ENCODE measurements at regions not wholly inside any gene's neighbourhood (a gene's known extent, or its start where the extent isn't known, plus 50 kb on each side); places are given as distances from the start of the nearest gene placed in this dataset.

- ChIA-PET CTCF (no interaction called here), POLR2A (no interaction called here)
- H3K27me3 Mint-ChIP-seq = peaks cover 4% of the 10 kb centered on the region
- H3K27me3 ChIP-seq (ENCODE audit: control insufficient read depth in 1 of 2, insufficient read depth in 2 of 2, low read length in 2 of 2) = no peaks in the 10 kb centered on the region
- H3K4me3 ChIP-seq (ENCODE audit: low read length) = no peak overlapping the region
- DNase-seq (no peak), ATAC-seq (ENCODE audit: poor library complexity) (no peak)
- no peak overlapping the region for H3K27ac ChIP-seq (ENCODE audit: low read depth in 1 of 2, low read length in 2 of 2)
- H3K4me1 ChIP-seq (ENCODE audit: insufficient read depth, low read length) = no peaks in the 10 kb centered on the region
- no peak for TF ChIP-seq CTCF (IDR thresholded peaks at IDR 0.05)
- no peaks in the 10 kb centered on the region for H3K9me3 Mint-ChIP-seq
- H3K4me1 Mint-ChIP-seq (ENCODE audit: low read depth) = no peaks in the 10 kb centered on the region
- H3K36me3 ChIP-seq (ENCODE audit: insufficient read depth, low read length) = no peaks in the 10 kb centered on the region
- H3K9me3 ChIP-seq (ENCODE audit: control insufficient read depth in 1 of 2, insufficient read depth in 1 of 2, low read length in 2 of 2) = peaks cover 0 to 4% of the 10 kb centered on the region in 2 experiments
- no peak overlapping the region for H3K4me3 Mint-ChIP-seq
- no peak overlapping the region for H3K27ac Mint-ChIP-seq
- intact Hi-C loops (cut with DNase I, micrococcal nuclease) = no loop called here
- H3K36me3 Mint-ChIP-seq (ENCODE audit: low read depth) = no peaks in the 10 kb centered on the region
These were observed 608.6 kb downstream of the GATA3 start for GRCh38 chr10:8663131-8663530.

GRCh38 chr10:8665322-8665721 lies 610.8 kb downstream of the GATA3 start:
- no peak overlapping the region for H3K4me3 ChIP-seq (ENCODE audit: low read length)
- Mint-ChIP-seq H3K27me3 (peaks cover 4% of the 10 kb centered on the region), H3K4me3 (no peak overlapping the region), H3K9me3 (no peaks in the 10 kb centered on the region), H3K27ac (no peak overlapping the region), H3K4me1 (ENCODE audit: low read depth) (no peaks in the 10 kb centered on the region), H3K36me3 (ENCODE audit: low read depth) (no peaks in the 10 kb centered on the region)
- H3K27ac ChIP-seq (ENCODE audit: low read depth in 1 of 2, low read length in 2 of 2) = no peak overlapping the region
- CTCF ChIA-PET = interaction anchor here (0.7 kb wide), 1 partner anchor 17 kb away, joined by 3 read pairs; no protein-coding TSS in a partner anchor
- no peaks in the 10 kb centered on the region for H3K36me3 ChIP-seq (ENCODE audit: insufficient read depth, low read length)
- no peak for TF ChIP-seq CTCF (IDR thresholded peaks at IDR 0.05)
- peaks cover 0 to 4% of the 10 kb centered on the region in 2 experiments for H3K9me3 ChIP-seq (ENCODE audit: control insufficient read depth in 1 of 2, insufficient read depth in 1 of 2, low read length in 2 of 2)
- DNase-seq (no peak), ATAC-seq (ENCODE audit: poor library complexity) (no peak)
- H3K27me3 ChIP-seq (ENCODE audit: control insufficient read depth in 1 of 2, insufficient read depth in 2 of 2, low read length in 2 of 2) = no peaks in the 10 kb centered on the region
- intact Hi-C loops (cut with DNase I, micrococcal nuclease) = no loop called here
- POLR2A ChIA-PET = no interaction called here
- H3K4me1 ChIP-seq (ENCODE audit: insufficient read depth, low read length) = no peaks in the 10 kb centered on the region

GRCh38 chr10:8670461-8670860 lies 616.0 kb downstream of the GATA3 start:
- no peaks in the 10 kb centered on the region for H3K4me1 ChIP-seq (ENCODE audit: insufficient read depth, low read length)
- no peak for DNase-seq
- no peak for TF ChIP-seq CTCF (IDR thresholded peaks at IDR 0.05)
- CTCF ChIA-PET = interaction anchor here (1.8 kb wide), 1 partner anchor 12 kb away, joined by 5 read pairs; no protein-coding TSS in a partner anchor
- no peaks in the 10 kb centered on the region for H3K9me3 Mint-ChIP-seq
- no peak overlapping the region for H3K4me3 ChIP-seq (ENCODE audit: low read length)
- H3K36me3 ChIP-seq (ENCODE audit: insufficient read depth, low read length) = no peaks in the 10 kb centered on the region
- H3K4me1 Mint-ChIP-seq (ENCODE audit: low read depth) = no peaks in the 10 kb centered on the region
- H3K4me3 Mint-ChIP-seq = no peak overlapping the region
- H3K9me3 ChIP-seq (ENCODE audit: control insufficient read depth in 1 of 2, insufficient read depth in 1 of 2, low read length in 2 of 2) = peaks cover 0 to 4% of the 10 kb centered on the region in 2 experiments
- no peak overlapping the region for H3K27ac ChIP-seq (ENCODE audit: low read depth in 1 of 2, low read length in 2 of 2)
- H3K27ac Mint-ChIP-seq = no peak overlapping the region
- intact Hi-C loops (cut with DNase I, micrococcal nuclease) = no loop called here
- H3K36me3 Mint-ChIP-seq (ENCODE audit: low read depth) = no peaks in the 10 kb centered on the region
- no peak for ATAC-seq (ENCODE audit: poor library complexity)
- POLR2A ChIA-PET = no interaction called here
- H3K27me3 Mint-ChIP-seq = no peaks in the 10 kb centered on the region
- H3K27me3 ChIP-seq (ENCODE audit: control insufficient read depth in 1 of 2, insufficient read depth in 2 of 2, low read length in 2 of 2) = peaks cover 0 to 3% of the 10 kb centered on the region in 2 experiments

Measured in CD4-positive, alpha-beta T cell (primary cell).